ENCODE measurements at regions not wholly inside any gene's neighbourhood (a gene's known extent, or its start where the extent isn't known, plus 50 kb on each side); places are given as distances from the start of the nearest gene placed in this dataset.

- DNase-seq = no peak
These were observed 249.8 kb upstream of the AKR1E2 start for GRCh38 chr10:4576206-4576605.

- no peak for DNase-seq
These were observed 256.9 kb upstream of the AKR1E2 start for GRCh38 chr10:4569151-4569550.

- no peak for DNase-seq
These were observed 257.3 kb upstream of the AKR1E2 start for GRCh38 chr10:4568731-4569130.

- DNase-seq = no peak
These were observed 257.9 kb upstream of the AKR1E2 start for GRCh38 chr10:4568086-4568485.

GRCh38 chr10:4567637-4568036 lies 258.4 kb upstream of the AKR1E2 start:
- DNase-seq = no peak

- DNase-seq = no peak
These were observed 260.0 kb upstream of the AKR1E2 start for GRCh38 chr10:4566011-4566410.

GRCh38 chr10:4561296-4561695 lies 264.7 kb upstream of the AKR1E2 start:
- DNase-seq = no peak

GRCh38 chr10:4557469-4557868 lies 268.5 kb upstream of the AKR1E2 start:
- no peak for DNase-seq

DNA sequence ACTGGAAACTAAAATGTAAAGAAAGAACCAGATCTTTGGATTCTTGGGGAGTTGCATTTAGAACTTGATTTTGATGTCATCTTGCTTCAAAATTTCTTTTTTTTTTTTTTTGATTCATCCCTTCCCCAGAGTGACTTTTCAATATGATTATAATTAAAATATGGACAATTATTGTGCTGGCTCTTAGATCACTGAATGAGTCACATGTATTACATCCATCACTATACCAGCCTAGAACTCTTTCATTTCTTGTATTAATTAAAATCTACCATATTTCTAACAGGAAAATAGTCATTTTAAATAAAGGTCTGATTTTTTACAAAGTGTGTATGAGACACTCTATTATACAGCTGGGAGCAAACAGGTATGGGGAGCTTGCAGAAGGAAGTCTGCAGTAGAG lies 269.5 kb upstream of the AKR1E2 start:
- DNase-seq = no peak

DNA sequence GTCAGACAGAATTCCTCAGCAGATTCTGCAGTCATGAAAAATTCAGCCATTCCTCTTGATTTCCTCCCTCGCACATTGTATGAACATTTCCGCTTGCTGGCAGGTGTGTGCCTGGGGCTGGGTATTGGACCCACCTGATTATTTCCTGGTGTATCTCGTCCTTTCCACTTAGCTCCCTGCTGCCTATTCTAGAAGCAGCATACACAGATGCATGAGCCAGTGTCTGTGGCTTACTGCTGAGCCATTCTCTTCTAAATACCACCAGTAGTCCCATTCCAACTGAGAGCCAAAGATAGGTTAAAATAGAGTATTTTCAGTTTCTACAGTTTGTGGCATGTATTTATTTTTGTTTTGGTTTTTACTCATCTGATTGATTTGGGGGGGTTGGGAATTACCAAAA lies 270.1 kb upstream of the AKR1E2 start:
- no peak for DNase-seq

DNA sequence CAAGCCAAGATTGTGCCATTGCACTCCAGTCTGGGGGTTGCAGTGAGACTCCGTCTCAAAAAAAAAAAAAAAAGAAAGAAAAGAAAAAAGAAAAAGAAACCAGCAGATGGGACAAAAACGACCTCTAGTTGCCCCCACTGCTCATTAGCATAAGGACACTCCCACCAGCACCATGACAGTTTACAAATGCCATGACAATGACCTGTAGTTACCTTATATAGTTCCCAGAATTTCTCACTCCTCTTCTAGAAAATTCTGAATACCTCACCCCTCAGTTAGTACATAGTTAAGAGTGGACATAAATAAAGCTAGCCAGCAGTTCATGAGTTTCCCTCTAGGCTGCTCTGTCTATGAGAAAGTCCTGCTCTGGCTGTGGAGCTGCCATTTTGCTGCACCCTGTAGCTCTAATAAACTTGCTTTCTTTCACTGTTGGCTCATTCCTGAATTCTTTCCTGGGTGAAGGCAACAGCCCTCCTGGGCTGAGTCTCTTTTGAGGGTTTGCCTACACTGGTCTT lies 276.8 kb upstream of the AKR1E2 start:
- no peak for DNase-seq

DNA sequence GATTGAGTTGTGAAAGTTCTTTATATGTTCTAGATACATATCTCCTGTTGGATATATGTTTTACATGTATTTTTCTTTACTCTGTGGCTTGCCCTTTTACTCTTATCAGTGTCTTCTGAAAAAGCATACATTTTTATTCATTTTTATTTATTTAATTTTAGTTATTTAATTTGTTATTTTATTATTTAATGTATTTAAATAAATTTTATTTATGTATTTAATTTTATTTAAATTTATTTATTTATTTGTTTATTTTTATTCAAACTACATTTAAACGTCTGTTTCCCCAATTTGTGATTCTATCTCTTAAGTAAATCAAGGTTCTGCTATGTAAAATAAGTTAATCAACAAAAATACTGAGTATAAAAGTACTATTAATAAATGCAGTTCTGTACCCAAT lies 279.1 kb upstream of the AKR1E2 start:
- DNase-seq = no peak

DNA sequence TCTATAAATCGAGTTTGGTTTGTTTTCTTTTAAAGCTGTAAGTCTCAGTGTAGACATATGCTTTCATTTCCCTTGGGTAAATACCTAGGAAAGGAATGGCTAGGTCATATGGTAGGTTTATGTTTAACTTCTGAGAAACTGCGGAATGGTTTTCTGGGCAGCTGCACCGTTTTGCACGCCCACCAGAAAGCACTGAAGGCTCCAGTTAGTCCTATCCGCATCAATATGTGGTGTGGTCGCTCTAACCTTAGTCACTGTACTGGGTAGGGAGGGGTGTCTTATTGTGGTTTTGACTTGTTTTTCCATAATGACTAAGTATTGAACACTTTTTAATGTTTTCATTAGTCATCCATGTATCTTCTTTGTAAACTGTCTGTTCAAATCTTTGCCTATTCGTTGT lies 279.5 kb upstream of the AKR1E2 start:
- DNase-seq = peak in 2 of 5 experiments; percentile 17 to 77

DNA sequence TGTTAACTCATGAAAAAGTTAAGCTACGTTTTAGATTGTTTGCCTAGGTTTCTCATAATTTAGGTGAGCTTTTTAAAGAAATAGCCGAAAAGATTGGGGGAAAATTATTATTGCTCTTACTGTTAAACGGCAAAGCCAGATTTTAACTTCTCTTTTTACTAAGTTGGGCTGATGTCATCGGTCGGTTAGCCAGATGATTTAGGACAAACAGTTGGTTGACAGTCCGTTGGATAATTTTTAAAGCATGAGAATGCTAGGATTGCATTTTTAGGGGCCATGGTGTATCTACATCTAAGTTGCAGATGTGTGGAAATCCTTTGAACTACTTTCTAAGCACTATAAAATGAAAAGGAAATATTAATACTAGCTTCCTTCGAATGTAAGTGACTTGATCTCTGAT lies 280.9 kb upstream of the AKR1E2 start:
- no peak for DNase-seq

DNA sequence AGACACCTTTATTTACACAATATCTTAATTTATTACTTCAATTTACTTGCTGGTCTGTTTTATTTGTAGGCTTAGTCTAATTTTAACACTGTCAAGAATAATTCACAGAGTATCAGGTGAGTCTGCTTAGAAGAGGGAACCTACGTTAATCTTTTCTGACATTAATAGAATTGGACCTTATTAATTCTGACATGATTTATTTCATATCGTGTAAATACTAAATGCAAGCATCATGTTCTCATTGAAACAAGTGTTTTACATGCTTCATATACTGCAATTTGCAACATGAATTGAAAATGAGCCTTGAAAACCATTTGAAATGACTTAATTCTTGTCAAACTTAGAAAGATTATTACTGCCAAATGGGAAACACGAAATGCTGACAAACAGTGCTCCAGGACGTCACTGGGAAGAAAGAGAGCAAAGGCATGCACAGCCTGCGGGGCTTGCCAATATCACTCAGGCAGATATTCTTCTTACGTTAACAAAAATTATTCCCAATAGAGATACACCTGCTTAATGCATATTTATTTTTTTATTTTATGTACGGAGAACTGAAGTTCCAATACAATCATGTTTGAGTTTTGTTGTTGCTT lies 282.0 kb upstream of the AKR1E2 start:
- no peak for DNase-seq

- no peak for DNase-seq
These were observed 284.7 kb upstream of the AKR1E2 start for GRCh38 chr10:4541292-4541691.

GRCh38 chr10:4538016-4538415 lies 288.0 kb upstream of the AKR1E2 start:
- DNase-seq = no peak

DNA sequence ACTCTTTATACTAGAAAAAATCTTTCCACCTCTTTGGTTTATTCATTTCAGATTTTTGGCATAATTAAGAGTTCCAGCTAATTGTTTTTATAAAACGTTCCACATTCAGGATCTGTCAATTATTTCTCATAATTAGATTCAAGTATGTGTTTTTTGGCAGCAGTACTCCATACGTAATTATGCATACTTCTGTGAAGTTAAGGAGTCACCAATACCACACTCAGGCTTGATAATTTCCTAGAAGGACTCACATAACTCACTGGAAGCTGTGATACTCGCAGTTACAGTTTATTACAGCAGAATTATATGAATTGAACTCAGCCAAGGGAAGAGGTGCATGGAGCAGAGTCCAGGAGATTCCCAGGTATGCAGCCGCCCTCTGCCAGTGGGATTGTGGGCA lies 290.5 kb upstream of the AKR1E2 start:
- no peak for DNase-seq

DNA sequence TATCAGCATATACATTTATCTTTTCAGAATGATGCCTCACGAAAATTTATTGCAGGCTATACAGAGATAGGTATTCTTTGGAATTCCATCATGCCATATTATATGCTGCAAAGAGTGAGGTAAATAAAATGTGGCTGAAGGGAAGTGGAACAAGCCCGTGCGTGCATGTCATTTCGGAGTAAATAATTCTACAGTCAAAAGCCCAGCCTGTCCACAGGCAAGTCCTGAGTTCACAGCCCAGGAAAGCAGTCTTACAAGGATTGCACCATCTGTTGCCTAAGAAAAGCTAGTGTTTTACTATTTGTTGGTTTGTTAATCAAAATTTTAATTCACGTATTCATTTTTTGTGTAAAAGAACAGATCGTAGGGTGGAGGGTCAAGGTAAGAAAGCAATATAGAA lies 292.4 kb upstream of the AKR1E2 start:
- no peak for DNase-seq

- DNase-seq = no peak
These were observed 293.0 kb upstream of the AKR1E2 start for GRCh38 chr10:4532976-4533375.

DNA sequence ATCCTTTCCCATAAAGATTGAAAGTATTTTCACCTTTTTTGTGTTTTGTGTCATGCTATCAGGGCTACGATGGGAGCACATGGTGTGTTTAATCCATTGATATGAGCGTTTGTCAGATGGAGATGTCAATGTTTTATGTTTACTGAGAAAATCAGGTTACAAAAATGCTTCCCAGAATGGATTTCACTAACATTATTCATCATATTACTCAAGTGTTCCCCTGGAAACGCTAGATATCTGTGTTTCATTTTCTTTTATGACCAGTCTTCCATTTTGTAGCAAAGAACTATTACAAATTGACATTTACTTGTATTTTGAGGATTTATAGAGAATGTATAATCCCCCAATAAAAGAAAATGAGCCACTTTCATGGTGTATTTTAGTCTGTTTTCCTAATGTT lies 293.5 kb upstream of the AKR1E2 start:
- DNase-seq = no peak

- no peak for DNase-seq
These were observed 294.0 kb upstream of the AKR1E2 start for GRCh38 chr10:4532011-4532410.

GRCh38 chr10:4529266-4529665 lies 296.7 kb upstream of the AKR1E2 start:
- DNase-seq = no peak

- DNase-seq = no peak
These were observed 298.6 kb upstream of the AKR1E2 start for GRCh38 chr10:4527281-4527970.

GRCh38 chr10:4526311-4526731 lies 299.7 kb upstream of the AKR1E2 start:
- no peak for DNase-seq

All from T-helper 2 cell (primary cell).